PFSK-1 (cell line): ENCODE measurements at regions not wholly inside any gene's neighbourhood (a gene's known extent, or its start where the extent isn't known, plus 50 kb on each side); places are given as distances from the start of the nearest gene placed in this dataset.

Source experiments
- POLR2AphosphoS5 ChIP-seq: IDR thresholded peaks from 2 replicates; pipeline ENCODE4 v1.6.1; 2012; ENCODE audit warnings: low read depth, mild to moderate bottlenecking, control low read depth, low read length, moderate library complexity
- TAF1 ChIP-seq: IDR thresholded peaks from 2 replicates; pipeline ENCODE4 v1.6.1; 2012; ENCODE audit warnings: low read length, control low read depth, borderline replicate concordance; ENCODE audit not compliant: insufficient read depth

GRCh38 chr3:152945556-152945955 lies 110.6 kb downstream of the P2RY1 start:
- TF ChIP-seq TAF1: no peak
- TF ChIP-seq POLR2AphosphoS5: no peak
